Right ventricle myocardium superior (tissue), 1 donor: ENCODE measurements at regions not wholly inside any gene's neighbourhood (a gene's known extent, or its start where the extent isn't known, plus 50 kb on each side); places are given as distances from the start of the nearest gene placed in this dataset.
A peak's percentile ranks its signal among the peaks of the same experiment; 100 is the strongest.

Source experiments
- ATAC-seq: fragments of 200-7000 bp; cut with Tn5 transposase; one replicate; pipeline ENCODE4 v1.9.1; 2020; ENCODE audit warnings: mild to moderate bottlenecking; ENCODE audit not compliant: poor library complexity
- DNase-seq: peaks from one replicate; pipeline ENCODE4 v3.0.0-alpha.2; 2020
- intact Hi-C: fragments of 100-400 bp; cut with DNase I; formaldehyde crosslinking; loops from one replicate; pipeline ENCODE4 v1.11.2; 2022
- donor health status: DM: no; HTN: yes; CAD: no; lungs with severe emphysema.

- ATAC-seq (peak; percentile 47), DNase-seq (no peak)
- intact Hi-C loops: no loop called here
Measured at GRCh38 chr1:56375326-56375804, 204.0 kb downstream of the PLPP3 start.

- DNase-seq (peak; percentile 56), ATAC-seq (peak; percentile 80)
- intact Hi-C loops: loop anchor here (5.0 kb wide), 1 partner anchor 47 kb away; no protein-coding TSS in a partner anchor
Measured at GRCh38 chr1:56374026-56374974, 205.1 kb downstream of the PLPP3 start.

- ATAC-seq: no peak
- DNase-seq: no peak
- intact Hi-C loops: loop anchor here (5.0 kb wide), 1 partner anchor 43 kb away; no protein-coding TSS in a partner anchor
Measured at GRCh38 chr1:56370513-56370912, 208.8 kb downstream of the PLPP3 start.

GRCh38 chr1:56363007-56363770 is 216.2 kb downstream of the PLPP3 start:
- ATAC-seq (no peak), DNase-seq (no peak)
- intact Hi-C loops: no loop called here

- DNase-seq (no peak), ATAC-seq (no peak)
- intact Hi-C loops: no loop called here
Measured at GRCh38 chr1:56360021-56360420, 219.3 kb downstream of the PLPP3 start.

- intact Hi-C loops: no loop called here
- no peak for ATAC-seq
- DNase-seq: no peak
Measured at GRCh38 chr1:56359056-56359455, 220.3 kb downstream of the PLPP3 start.

GRCh38 chr1:56357927-56358690 is 221.3 kb downstream of the PLPP3 start:
- DNase-seq (no peak), ATAC-seq (no peak)
- intact Hi-C loops: no loop called here

GRCh38 chr1:56356376-56356990 is 222.9 kb downstream of the PLPP3 start:
- ATAC-seq (no peak), DNase-seq (no peak)
- intact Hi-C loops: no loop called here

- ATAC-seq: peak; percentile 33
- no peak for DNase-seq
- intact Hi-C loops: no loop called here
Measured at GRCh38 chr1:56355918-56356317, 223.4 kb downstream of the PLPP3 start.

GRCh38 chr1:56355422-56355821 is 223.9 kb downstream of the PLPP3 start:
- ATAC-seq (peak; percentile 87), DNase-seq (no peak)

GRCh38 chr1:56345831-56346230 is 233.5 kb downstream of the PLPP3 start:
- intact Hi-C loops: no loop called here
- ATAC-seq: no peak
- DNase-seq: no peak

More at GRCh38 chr1:56355422-56355821, 223.9 kb downstream of the PLPP3 start:
- intact Hi-C loops: no loop called here

- ATAC-seq (no peak), DNase-seq (no peak)
- intact Hi-C loops: no loop called here
Measured at GRCh38 chr1:56340977-56341376, 238.4 kb downstream of the PLPP3 start.

- DNase-seq (no peak), ATAC-seq (no peak)
- intact Hi-C loops: no loop called here
Measured at GRCh38 chr1:56339786-56340465, 239.4 kb downstream of the PLPP3 start.

GRCh38 chr1:56339093-56339492 is 240.3 kb downstream of the PLPP3 start:
- ATAC-seq (no peak), DNase-seq (no peak)
- intact Hi-C loops: no loop called here

GRCh38 chr1:56336982-56337381 is 242.4 kb downstream of the PLPP3 start:
- intact Hi-C loops: no loop called here
- ATAC-seq: no peak
- no peak for DNase-seq

- intact Hi-C loops: no loop called here
- ATAC-seq (no peak), DNase-seq (no peak)
Measured at GRCh38 chr1:56335394-56335793, 244.0 kb downstream of the PLPP3 start.

- no peak for DNase-seq
- ATAC-seq: no peak
- intact Hi-C loops: no loop called here
Measured at GRCh38 chr1:56334047-56334446, 245.3 kb downstream of the PLPP3 start.

GRCh38 chr1:56333461-56333860 is 245.9 kb downstream of the PLPP3 start:
- intact Hi-C loops: no loop called here
- no peak for ATAC-seq

More at GRCh38 chr1:56333461-56333860, 245.9 kb downstream of the PLPP3 start:
- no peak for DNase-seq
